ENCODE measurements at regions not wholly inside any gene's neighbourhood (a gene's known extent, or its start where the extent isn't known, plus 50 kb on each side); places are given as distances from the start of the nearest gene placed in this dataset.
"Not testable (repeated sequence)": the region's sequence is repeated elsewhere in the genome, so short reads cannot be mapped to it uniquely, and the experiment has no call there.

- DNase-seq: no peak
These were observed 530.5 kb downstream of the NTRK2 start for GRCh38 chr9:85199866-85200495.

- DNase-seq: no peak
These were observed 523.2 kb downstream of the NTRK2 start for GRCh38 chr9:85192750-85193149.

GRCh38 chr9:85186218-85186585 is 516.7 kb downstream of the NTRK2 start:
- no peak for DNase-seq

- no peak for DNase-seq
These were observed 516.1 kb downstream of the NTRK2 start for GRCh38 chr9:85185486-85186217.

GRCh38 chr9:85182383-85182782 is 512.9 kb downstream of the NTRK2 start:
- DNase-seq: no peak

- no peak for DNase-seq
These were observed 508.9 kb downstream of the NTRK2 start for GRCh38 chr9:85178474-85178873.

GRCh38 chr9:85173967-85174366 is 504.4 kb downstream of the NTRK2 start:
- DNase-seq: no peak

GRCh38 chr9:85172001-85172978 is 502.8 kb downstream of the NTRK2 start:
- no peak for DNase-seq

- DNase-seq: no peak
These were observed 501.6 kb downstream of the NTRK2 start for GRCh38 chr9:85171163-85171562.

- DNase-seq: no peak
These were observed 498.9 kb downstream of the NTRK2 start for GRCh38 chr9:85168412-85168811.

- no peak for DNase-seq
These were observed 497.6 kb downstream of the NTRK2 start for GRCh38 chr9:85167146-85167545.

- DNase-seq: no peak
These were observed 494.3 kb downstream of the NTRK2 start for GRCh38 chr9:85163825-85164224.

- no peak for DNase-seq
These were observed 493.9 kb downstream of the NTRK2 start for GRCh38 chr9:85163415-85163814.

- no peak for DNase-seq
These were observed 493.3 kb downstream of the NTRK2 start for GRCh38 chr9:85162822-85163221.

- DNase-seq: not testable (repeated sequence)
These were observed 491.4 kb downstream of the NTRK2 start for GRCh38 chr9:85160944-85161343.

GRCh38 chr9:85158512-85158911 is 489.0 kb downstream of the NTRK2 start:
- DNase-seq: no peak

- no peak for DNase-seq
These were observed 488.2 kb downstream of the NTRK2 start for GRCh38 chr9:85157772-85158171.

GRCh38 chr9:85156652-85157051 is 487.1 kb downstream of the NTRK2 start:
- DNase-seq: no peak

GRCh38 chr9:85155352-85155751 is 485.8 kb downstream of the NTRK2 start:
- DNase-seq: no peak

GRCh38 chr9:85151741-85152140 is 482.2 kb downstream of the NTRK2 start:
- no peak for DNase-seq

GRCh38 chr9:85151162-85151561 is 481.6 kb downstream of the NTRK2 start:
- DNase-seq: no peak

- no peak for DNase-seq
These were observed 477.6 kb downstream of the NTRK2 start for GRCh38 chr9:85147046-85147640.

GRCh38 chr9:85142968-85143367 is 473.4 kb downstream of the NTRK2 start:
- DNase-seq: no peak

Measured in stimulated activated CD4-positive, alpha-beta T cell treated with anti-CD3 and anti-CD28 coated beads, Interleukin-4, amount 100 ng/mL, for 24 hours (primary cell).